ENCODE measurements at regions not wholly inside any gene's neighbourhood (a gene's known extent, or its start where the extent isn't known, plus 50 kb on each side); places are given as distances from the start of the nearest gene placed in this dataset.
"Not testable (repeated sequence)": the region's sequence is repeated elsewhere in the genome, so short reads cannot be mapped to it uniquely, and the experiment has no call there.

DNA sequence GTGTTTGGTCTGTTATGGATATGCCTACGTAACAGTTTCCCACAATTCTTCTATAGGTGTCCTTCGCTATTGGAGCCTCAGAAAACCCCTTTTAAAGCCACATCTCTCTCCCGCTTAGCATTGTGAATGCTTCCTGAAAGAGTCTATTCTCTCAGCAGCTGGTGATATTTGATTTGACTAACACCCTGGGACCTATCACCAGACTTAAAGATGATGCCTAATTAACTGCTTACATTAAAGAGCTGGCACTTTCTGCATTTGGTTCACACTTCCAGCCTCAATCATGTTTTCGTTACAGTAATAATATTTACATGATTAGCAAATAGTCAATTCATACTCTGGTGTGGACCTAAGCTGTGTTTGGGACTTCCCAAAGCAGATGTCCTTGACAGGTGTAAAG, 90.1 kb upstream of the VLDLR start:
- peaks cover 3% of the 10 kb centered on the region for H3K9me3 Mint-ChIP-seq
- no peaks in the 10 kb centered on the region for H3K4me1 Mint-ChIP-seq
- POLR2A ChIA-PET = no interaction called here
- H3K27me3 Mint-ChIP-seq = peaks cover 1% of the 10 kb centered on the region
- ATAC-seq (ENCODE audit: low read depth) (no peak), DNase-seq (no peak)
- H3K4me3 Mint-ChIP-seq = no peak overlapping the region
- H3K36me3 Mint-ChIP-seq = no peaks in the 10 kb centered on the region
- H3K27ac Mint-ChIP-seq = no peak overlapping the region

DNA sequence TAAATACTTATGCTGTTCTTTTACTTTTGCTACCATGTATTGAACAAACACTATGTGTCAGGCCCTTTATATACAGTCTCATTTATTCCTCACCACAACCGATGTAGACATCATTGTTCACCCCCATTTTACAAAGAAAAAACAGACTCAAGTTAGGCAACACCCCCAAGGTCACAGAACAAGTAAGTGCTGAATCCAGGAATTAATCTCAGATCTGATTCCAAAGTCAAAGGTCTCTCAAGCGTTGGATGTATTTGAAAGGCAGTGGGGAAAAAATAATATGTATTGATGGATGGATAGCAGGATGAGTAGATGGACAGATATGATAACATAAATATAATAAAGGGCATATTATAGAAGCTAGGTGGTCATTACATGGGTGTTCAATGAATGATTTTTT, 85.1 kb upstream of the VLDLR start:
- Mint-ChIP-seq H3K36me3 (no peaks in the 10 kb centered on the region), H3K4me3 (no peak overlapping the region), H3K27me3 (peaks cover 6% of the 10 kb centered on the region), H3K4me1 (no peaks in the 10 kb centered on the region), H3K9me3 (no peaks in the 10 kb centered on the region), H3K27ac (no peak overlapping the region)
- no peak for ATAC-seq (ENCODE audit: low read depth)
- DNase-seq = no peak
- POLR2A ChIA-PET = no interaction called here

DNA sequence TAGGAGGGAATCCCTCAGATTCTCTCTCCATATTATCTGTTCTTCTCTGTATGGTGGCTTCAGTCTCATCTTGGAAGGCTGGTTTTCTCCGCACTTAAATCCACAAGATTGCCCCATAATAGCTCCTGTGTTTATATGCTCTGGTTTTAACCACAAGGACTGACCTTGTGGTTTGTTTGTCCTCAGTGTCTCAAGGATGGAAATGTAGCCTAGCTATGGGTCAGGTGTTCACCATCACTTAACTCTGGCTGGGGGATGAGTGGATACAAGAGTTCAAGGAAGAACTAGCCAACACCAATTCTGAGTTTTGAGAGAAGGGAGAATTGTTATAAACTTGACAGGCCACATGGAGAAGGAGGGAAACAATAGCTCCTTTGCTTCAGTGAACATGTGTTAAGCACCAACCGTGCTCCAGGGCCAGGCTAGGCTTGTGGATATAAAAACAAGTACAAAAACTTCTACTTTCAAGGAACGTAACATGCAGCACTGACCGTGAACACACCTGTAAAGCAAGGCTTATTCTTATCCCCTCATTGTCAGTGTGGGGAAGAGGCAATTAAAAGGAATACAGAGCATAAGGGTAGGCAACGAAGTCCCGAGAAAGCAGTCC, 75.6 kb upstream of the VLDLR start:
- DNase-seq (no peak), ATAC-seq (ENCODE audit: low read depth) (no peak)
- H3K27me3 Mint-ChIP-seq = peaks cover 7% of the 10 kb centered on the region
- no peak overlapping the region for H3K4me3 Mint-ChIP-seq
- H3K36me3 Mint-ChIP-seq = no peaks in the 10 kb centered on the region
- no peaks in the 10 kb centered on the region for H3K9me3 Mint-ChIP-seq
- H3K27ac Mint-ChIP-seq = no peak overlapping the region
- POLR2A ChIA-PET = no interaction called here
- no peaks in the 10 kb centered on the region for H3K4me1 Mint-ChIP-seq

DNA sequence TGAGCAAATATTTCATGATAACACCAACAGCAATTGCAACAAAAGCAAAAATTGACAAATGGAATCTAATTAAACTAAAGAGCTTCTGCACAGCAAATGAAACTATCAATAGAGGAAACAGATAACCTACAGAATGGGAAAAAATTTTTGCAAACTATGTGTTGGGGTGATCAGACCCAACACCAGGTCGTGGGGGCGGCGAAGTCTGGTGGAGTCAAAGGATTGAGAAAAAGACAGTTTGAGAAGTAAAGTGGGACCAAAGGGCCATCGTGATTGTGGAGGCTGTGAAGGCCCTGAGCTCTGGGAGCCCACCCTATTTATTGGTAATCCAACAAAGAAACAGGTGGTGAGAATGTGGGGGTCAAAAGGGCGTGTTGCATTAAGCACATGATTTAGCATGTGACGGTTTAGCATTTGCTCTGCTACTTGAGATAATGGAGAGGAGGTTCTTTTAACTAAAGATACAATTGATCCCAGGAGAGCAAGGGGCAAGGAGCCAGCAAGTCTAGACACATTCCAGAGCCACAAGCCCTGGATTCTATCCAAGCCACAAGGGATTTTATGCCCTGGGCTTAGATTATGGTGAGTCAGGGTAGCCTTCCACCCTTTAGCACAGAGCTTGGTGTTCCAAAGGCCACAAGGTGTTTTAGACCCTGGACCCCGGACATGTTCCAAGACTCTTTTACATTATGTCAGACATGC, 65.5 kb upstream of the VLDLR start:
- H3K36me3 Mint-ChIP-seq; H3K4me1 Mint-ChIP-seq; H3K27ac Mint-ChIP-seq; POLR2A ChIA-PET; H3K4me3 Mint-ChIP-seq; H3K27me3 Mint-ChIP-seq; ATAC-seq (ENCODE audit: low read depth); DNase-seq; H3K9me3 Mint-ChIP-seq: not testable (repeated sequence)

DNA sequence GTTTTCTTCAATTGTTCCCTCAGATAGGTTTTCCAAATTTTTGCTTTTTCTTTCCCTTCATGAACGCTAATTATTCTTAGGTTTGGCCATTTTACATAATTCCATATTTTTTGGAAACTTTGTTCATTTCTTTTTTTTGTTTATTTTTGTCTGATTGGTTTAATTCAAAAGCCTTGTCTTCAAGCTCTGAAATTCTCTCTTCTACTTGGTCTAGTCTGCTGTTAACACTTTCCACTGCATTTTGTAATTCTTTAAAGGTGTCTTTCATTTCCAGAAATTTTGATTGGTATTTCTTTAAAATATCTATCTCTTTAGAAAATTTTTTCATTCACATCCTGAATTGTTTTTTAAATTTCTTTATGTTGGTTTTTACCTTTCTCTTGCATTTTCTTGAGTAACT, 63.9 kb upstream of the VLDLR start:
- H3K4me1 Mint-ChIP-seq = no peaks in the 10 kb centered on the region
- peaks cover 1% of the 10 kb centered on the region for H3K9me3 Mint-ChIP-seq
- POLR2A ChIA-PET = no interaction called here
- H3K27ac Mint-ChIP-seq = no peak overlapping the region
- DNase-seq (no peak), ATAC-seq (ENCODE audit: low read depth) (no peak)
- H3K4me3 Mint-ChIP-seq = no peak overlapping the region
- H3K36me3 Mint-ChIP-seq = no peaks in the 10 kb centered on the region
- peaks cover 1% of the 10 kb centered on the region for H3K27me3 Mint-ChIP-seq

DNA sequence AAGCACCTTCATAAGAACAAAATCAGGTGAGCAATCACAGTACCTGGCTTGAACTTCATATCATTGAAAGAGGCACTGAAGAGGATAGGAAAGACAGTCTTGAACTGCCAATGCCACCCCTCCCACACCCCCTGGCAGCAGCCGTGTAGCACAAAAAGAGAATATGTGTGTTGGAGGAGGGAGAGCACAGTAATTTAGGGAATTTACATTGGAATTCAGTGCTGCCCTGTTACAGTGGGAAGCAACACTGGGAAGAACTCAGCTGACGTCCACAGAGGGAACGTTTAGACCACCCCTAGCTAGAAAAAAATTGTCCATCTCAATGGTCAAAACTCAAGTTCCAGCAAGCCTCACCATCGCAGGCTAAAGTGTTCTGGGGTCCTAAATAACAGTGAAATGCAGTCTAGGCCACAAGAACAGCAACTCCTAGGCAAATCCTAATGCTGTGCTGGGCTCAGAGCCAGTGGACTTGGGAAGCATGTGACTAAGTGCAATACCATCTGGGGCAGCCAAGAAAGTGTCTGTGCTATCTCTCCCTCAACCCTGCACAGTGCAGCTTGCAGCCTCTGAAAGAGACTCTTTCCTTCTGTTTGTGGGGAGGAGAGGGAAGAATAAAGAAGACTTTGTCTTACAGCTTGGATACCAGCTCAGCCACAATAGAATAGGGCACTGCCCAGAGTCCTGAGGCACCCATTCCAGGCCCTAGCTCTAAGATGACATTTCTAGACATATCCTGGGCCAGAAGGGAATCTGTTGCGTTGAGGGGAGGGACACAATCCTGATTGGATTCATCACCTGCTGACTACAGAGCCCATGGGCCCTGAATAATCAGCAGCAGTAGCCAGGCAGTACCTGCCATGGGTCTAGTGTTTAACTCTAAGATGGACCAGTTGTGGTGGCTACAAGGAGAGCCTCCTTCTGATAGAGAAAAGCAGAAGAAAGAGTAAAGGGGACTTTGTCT, 62.1 kb upstream of the VLDLR start:
- H3K36me3 Mint-ChIP-seq = no peaks in the 10 kb centered on the region
- H3K4me3 Mint-ChIP-seq = no peak overlapping the region
- DNase-seq (no peak), ATAC-seq (ENCODE audit: low read depth) (no peak)
- POLR2A ChIA-PET = no interaction called here
- no peaks in the 10 kb centered on the region for H3K4me1 Mint-ChIP-seq
- no peak overlapping the region for H3K27ac Mint-ChIP-seq
- peaks cover 1% of the 10 kb centered on the region for H3K27me3 Mint-ChIP-seq
- peaks cover 1% of the 10 kb centered on the region for H3K9me3 Mint-ChIP-seq

DNA sequence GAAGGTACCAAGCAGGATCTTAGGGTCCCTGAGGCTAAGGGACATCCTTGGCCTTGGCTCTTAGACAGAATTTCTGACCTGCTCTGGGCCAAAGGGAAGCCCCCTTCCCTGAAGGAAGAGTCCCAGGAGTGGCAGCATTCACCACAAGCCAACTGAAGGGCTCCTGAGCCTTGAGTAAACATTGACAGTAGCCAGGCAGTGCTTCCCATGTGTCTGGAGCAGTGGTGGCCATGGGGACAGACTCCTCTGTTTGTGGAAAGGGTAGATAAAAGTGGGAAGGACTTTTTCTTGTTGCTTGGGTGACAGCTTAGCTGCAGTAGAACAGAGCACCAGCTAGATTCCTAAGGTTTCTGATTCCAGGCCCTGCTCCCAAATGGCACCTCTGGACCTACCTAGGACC, 61.4 kb upstream of the VLDLR start:
- POLR2A ChIA-PET = no interaction called here
- peaks cover 1% of the 10 kb centered on the region for H3K27me3 Mint-ChIP-seq
- no peak overlapping the region for H3K27ac Mint-ChIP-seq
- no peaks in the 10 kb centered on the region for H3K36me3 Mint-ChIP-seq
- no peak for DNase-seq
- H3K9me3 Mint-ChIP-seq = peaks cover 1% of the 10 kb centered on the region
- H3K4me3 Mint-ChIP-seq = no peak overlapping the region
- H3K4me1 Mint-ChIP-seq = no peaks in the 10 kb centered on the region
- no peak for ATAC-seq (ENCODE audit: low read depth)

DNA sequence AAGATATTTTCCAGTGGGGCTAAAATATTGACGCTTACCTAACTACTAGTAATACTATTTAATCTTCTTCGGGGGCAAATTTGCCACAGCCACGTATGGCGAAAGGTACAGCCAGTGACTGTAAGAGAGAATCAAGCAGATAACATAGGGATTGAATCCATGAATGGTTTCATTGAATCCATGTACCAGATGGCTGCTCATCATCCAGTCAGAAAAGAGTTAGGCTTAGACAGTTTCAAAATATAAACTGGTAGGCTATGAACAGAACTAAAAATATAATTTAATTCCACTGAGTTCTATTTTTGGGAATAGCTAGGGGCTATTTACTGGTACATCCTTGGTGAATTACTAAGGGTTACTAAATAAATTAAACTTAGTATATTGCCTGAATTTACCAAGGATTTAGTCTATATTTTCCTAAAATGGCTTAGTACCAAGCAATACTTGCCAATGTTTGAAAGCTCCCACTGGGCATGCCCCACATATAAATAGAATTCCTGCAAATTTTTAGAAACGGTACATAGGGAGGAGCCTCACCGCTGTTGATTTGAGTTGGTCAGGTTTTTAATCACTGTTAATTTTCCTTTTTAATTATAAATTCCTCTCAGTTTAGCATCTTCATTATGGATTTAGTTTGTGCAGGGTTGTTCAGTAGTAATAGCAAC, 55.8 kb upstream of the VLDLR start:
- Mint-ChIP-seq H3K9me3 (no peaks in the 10 kb centered on the region), H3K4me1 (no peaks in the 10 kb centered on the region), H3K27ac (no peak overlapping the region), H3K27me3 (peaks cover 1% of the 10 kb centered on the region), H3K4me3 (no peak overlapping the region), H3K36me3 (no peaks in the 10 kb centered on the region)
- ATAC-seq (ENCODE audit: low read depth) (no peak), DNase-seq (no peak)
- POLR2A ChIA-PET = no interaction called here

DNA sequence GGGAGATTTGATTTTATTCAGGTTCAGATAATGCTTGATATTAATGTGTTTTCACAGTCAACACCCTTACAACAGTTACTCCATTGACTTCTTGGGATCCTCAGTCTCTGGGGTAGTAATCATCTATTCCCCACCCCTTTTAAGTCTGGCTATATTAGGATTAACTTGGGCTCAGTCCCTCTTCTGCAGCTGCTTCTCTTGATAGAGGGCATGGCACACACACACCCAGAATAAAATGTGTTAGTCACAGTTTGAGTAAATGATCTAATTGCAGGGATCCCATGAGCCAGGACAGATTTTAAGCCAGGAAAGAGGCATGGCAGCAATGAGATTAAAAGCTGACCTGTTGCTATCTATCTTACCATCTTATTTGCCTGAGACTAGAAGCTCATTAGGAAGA, 53.7 kb upstream of the VLDLR start:
- H3K36me3 Mint-ChIP-seq = no peaks in the 10 kb centered on the region
- no peaks in the 10 kb centered on the region for H3K9me3 Mint-ChIP-seq
- POLR2A ChIA-PET = no interaction called here
- H3K27ac Mint-ChIP-seq = no peak overlapping the region
- ATAC-seq (ENCODE audit: low read depth) (no peak), DNase-seq (no peak)
- H3K4me3 Mint-ChIP-seq = no peak overlapping the region
- H3K4me1 Mint-ChIP-seq = no peaks in the 10 kb centered on the region
- H3K27me3 Mint-ChIP-seq = no peaks in the 10 kb centered on the region

DNA sequence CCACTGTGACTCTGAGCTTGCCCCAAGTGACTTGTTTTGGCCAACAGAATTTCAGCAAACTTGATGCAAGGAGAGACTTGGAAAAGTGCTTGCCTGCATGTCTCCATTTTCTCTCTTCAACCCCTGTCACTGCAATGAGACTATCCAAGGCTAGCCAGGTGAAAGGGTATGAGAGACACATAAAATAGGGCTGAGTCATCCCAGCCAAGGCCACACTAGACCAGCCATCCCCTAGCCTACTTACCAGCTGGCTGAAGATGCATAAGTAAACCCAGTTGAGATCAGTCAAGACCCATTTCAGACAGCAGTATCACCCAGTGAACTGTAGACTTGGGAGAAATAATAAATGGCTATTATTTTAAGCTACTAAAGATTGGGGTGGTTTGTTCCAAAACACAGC, 52.9 kb upstream of the VLDLR start:
- no peak overlapping the region for H3K4me3 Mint-ChIP-seq
- H3K4me1 Mint-ChIP-seq = no peaks in the 10 kb centered on the region
- H3K27ac Mint-ChIP-seq = no peak overlapping the region
- DNase-seq = no peak
- POLR2A ChIA-PET = no interaction called here
- H3K36me3 Mint-ChIP-seq = no peaks in the 10 kb centered on the region
- H3K27me3 Mint-ChIP-seq = no peaks in the 10 kb centered on the region
- ATAC-seq (ENCODE audit: low read depth) = no peak
- no peaks in the 10 kb centered on the region for H3K9me3 Mint-ChIP-seq

DNA sequence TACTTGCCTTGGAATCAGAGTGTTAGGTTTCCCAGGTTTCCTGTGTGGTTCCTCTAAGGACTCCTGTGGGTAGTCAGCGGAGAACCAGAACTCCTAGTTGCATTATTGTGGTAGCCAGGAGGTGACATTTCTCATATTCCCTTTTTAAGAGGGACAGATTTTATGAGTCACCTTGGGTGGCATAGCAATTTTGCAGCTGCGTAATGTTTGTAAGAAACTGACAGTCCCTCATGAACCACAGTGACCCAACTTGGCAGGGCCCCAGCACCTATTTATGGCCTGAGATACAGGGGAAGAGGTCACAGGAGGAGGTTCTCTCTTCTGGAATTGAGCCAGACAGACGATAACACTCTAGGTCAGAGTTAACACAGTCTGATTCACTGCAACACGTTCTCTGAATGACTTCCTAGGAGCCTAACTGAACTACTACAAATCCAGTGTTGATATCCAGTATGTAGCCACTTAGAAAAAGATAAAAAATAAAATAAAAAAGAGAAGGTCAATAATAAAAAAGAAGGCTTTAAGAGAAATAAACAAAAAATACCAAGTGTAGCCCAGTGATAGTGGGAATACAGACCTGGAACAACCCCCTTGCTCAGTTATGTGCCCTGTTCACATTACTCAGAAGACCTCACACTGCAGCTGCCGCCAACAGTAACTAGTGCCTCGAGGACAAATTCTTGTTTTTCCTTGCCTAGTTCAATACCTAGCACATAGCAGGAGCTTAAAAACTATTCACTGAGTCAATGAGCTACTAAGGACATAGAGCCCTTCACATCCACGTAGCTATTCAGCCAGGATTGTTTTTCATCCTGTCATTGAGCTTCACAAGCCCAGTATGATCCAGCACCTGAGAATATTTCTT, 50.7 kb upstream of the VLDLR start:
- ATAC-seq (ENCODE audit: low read depth) (no peak), DNase-seq (no peak)

More for the DNA sequence above, 50.7 kb upstream of the VLDLR start:
- Mint-ChIP-seq H3K4me1 (no peaks in the 10 kb centered on the region), H3K27me3 (peaks cover 5% of the 10 kb centered on the region), H3K4me3 (no peak overlapping the region), H3K27ac (no peak overlapping the region), H3K9me3 (no peaks in the 10 kb centered on the region), H3K36me3 (no peaks in the 10 kb centered on the region)
- POLR2A ChIA-PET = no interaction called here
